SK-N-SH (cell line): ENCODE measurements at regions not wholly inside any gene's neighbourhood (a gene's known extent, or its start where the extent isn't known, plus 50 kb on each side); places are given as distances from the start of the nearest gene placed in this dataset.

Experiments used
- CTCF ChIA-PET: fragments of 300-600, 350-600 bp; formaldehyde crosslinking; extraction: SDS; loops from one replicate; lab custom pipeline; 2021; lab: Yijun Ruan, JAX
- POLR2A ChIA-PET: fragments of 350-600 bp; sonication (Branson Sonifier 250); formaldehyde crosslinking; extraction: SDS; loops from one replicate; lab custom pipeline; 2020; ENCODE audit warnings: antibody characterized with exemption, inconsistent platforms; lab: Yijun Ruan, JAX
- DNase-seq: peaks from one replicate; pipeline ENCODE4 v3.0.0; 2012
- H2AFZ ChIP-seq: fragments of 200-600 bp; sonication (generic); 2 replicates; pipeline ENCODE4 v1.8.1; 2016; ENCODE audit warnings: antibody characterized with exemption, mild to moderate bottlenecking, low read depth
- H3F3A ChIP-seq: fragments of 200-600 bp; sonication (generic); replicated peaks from 2 replicates; pipeline ENCODE3; 2016; ENCODE audit warnings: antibody characterized with exemption, mild to moderate bottlenecking; ENCODE audit not compliant: insufficient read depth
- H3K27ac ChIP-seq, 2 experiments: fragments of 200-500 bp in 1 of 2; fragments of 200-600 bp in 1 of 2; sonication (Bioruptor generic) in 1 of 2; sonication (generic), shearing (Covaris generic) in 1 of 2; 2 replicates each; pipeline versions ENCODE4 v1.5.1 to v1.6.1; 2014 to 2016; ENCODE audit warnings: low read depth in 2 of 2, inconsistent platforms in 1 of 2, low read length in 1 of 2, mild to moderate bottlenecking in 1 of 2, mixed read lengths in 1 of 2
- H3K27me3 ChIP-seq: fragments of 200-600 bp; sonication (generic), shearing (Covaris generic); 2 replicates; pipeline ENCODE4 v1.6.1; 2016; ENCODE audit warnings: mixed run types; ENCODE audit not compliant: insufficient read depth
- H3K36me3 ChIP-seq, 2 experiments: fragments of 200-500 bp in 1 of 2; fragments of 200-600 bp in 1 of 2; sonication (Bioruptor generic) in 1 of 2; sonication (generic) in 1 of 2; replicated peaks in 1 of 2; 2 replicates each; pipeline versions ENCODE3 to v1.5.1; 2014 to 2016; ENCODE audit warnings: low read length in 1 of 2, mild to moderate bottlenecking in 1 of 2; ENCODE audit not compliant: insufficient read depth in 2 of 2, control insufficient read depth in 1 of 2
- H3K4me1 ChIP-seq, 2 experiments: fragments of 200-500 bp in 1 of 2; fragments of 200-600 bp in 1 of 2; sonication (Bioruptor generic) in 1 of 2; sonication (generic), shearing (Covaris generic) in 1 of 2; 2 replicates each; pipeline versions ENCODE4 v1.5.1 to v1.6.1; 2014 to 2016; ENCODE audit warnings: low read depth in 1 of 2, low read length in 1 of 2, mixed run types in 1 of 2; ENCODE audit not compliant: insufficient read depth in 2 of 2, control insufficient read depth in 1 of 2
- H3K4me2 ChIP-seq: fragments of 200-600 bp; sonication (generic), shearing (Covaris generic); 2 replicates; pipeline ENCODE4 v1.6.1; 2017; ENCODE audit warnings: mixed run types
- H3K4me3 ChIP-seq, 2 experiments: fragments of 200-500 bp in 1 of 2; fragments of 200-600 bp in 1 of 2; sonication (Bioruptor generic) in 1 of 2; sonication (generic), shearing (Covaris generic) in 1 of 2; 2 replicates each; pipeline versions ENCODE4 v1.5.1 to v1.8.1; 2014 to 2016; ENCODE audit warnings: low read depth in 2 of 2, inconsistent platforms in 1 of 2, low read length in 1 of 2, mild to moderate bottlenecking in 1 of 2, mixed read lengths in 1 of 2, moderate library complexity in 1 of 2
- H3K79me2 ChIP-seq: fragments of 200-600 bp; sonication (generic); 2 replicates; pipeline ENCODE4 v1.8.1; 2017; ENCODE audit warnings: mild to moderate bottlenecking; ENCODE audit not compliant: insufficient read depth
- H3K9ac ChIP-seq: fragments of 200-600 bp; sonication (generic); 2 replicates; pipeline ENCODE4 v1.6.1; 2017; ENCODE audit warnings: mixed run types
- H3K9me2 ChIP-seq: fragments of 200-600 bp; sonication (generic); 2 replicates; pipeline ENCODE4 v1.6.1; 2017; ENCODE audit warnings: mixed run types
- H3K9me3 ChIP-seq: fragments of 200-600 bp; sonication (generic); 2 replicates; pipeline ENCODE4 v1.6.1; 2017; ENCODE audit warnings: mixed run types, mild to moderate bottlenecking, moderate library complexity
- H4K20me1 ChIP-seq: fragments of 200-600 bp; sonication (generic); 2 replicates; pipeline ENCODE4 v1.6.1; 2017; ENCODE audit warnings: mild to moderate bottlenecking, mixed run types; ENCODE audit not compliant: insufficient read depth
- CHD2 ChIP-seq: fragments of 150-350 bp; IDR thresholded peaks from 2 replicates; pipeline ENCODE4 v1.6.1; 2018; ENCODE audit warnings: low read length; ENCODE audit not compliant: partially characterized antibody
- EP300 ChIP-seq, 2 experiments: IDR thresholded peaks; 2 replicates each; pipeline versions ENCODE4 v1.4.0 to v1.6.1; 2012; ENCODE audit warnings: borderline replicate concordance in 1 of 2, low read depth in 1 of 2, low read length in 1 of 2
- EZH2phosphoT487 ChIP-seq: fragments of 200-600 bp; sonication (generic); IDR thresholded peaks from 2 replicates; pipeline ENCODE4 v1.6.1; 2017; ENCODE audit warnings: low read depth, mixed run types, mild to moderate bottlenecking, antibody characterized with exemption, moderate library complexity, borderline replicate concordance
- FOSL2 ChIP-seq: IDR thresholded peaks from 2 replicates; pipeline ENCODE4 v1.4.0; 2012; ENCODE audit warnings: low read depth, mild to moderate bottlenecking, moderate library complexity, borderline replicate concordance
- FOXJ3 ChIP-seq: sonication (generic); formaldehyde crosslinking; IDR thresholded peaks from 2 replicates; pipeline ENCODE4 v1.5.1; 2020; ENCODE audit warnings: mild to moderate bottlenecking, missing genetic modification reagents
- GABPA ChIP-seq: IDR thresholded peaks from 2 replicates; pipeline ENCODE4 v1.4.0; 2012; ENCODE audit warnings: low read depth, mild to moderate bottlenecking
- NRF1 ChIP-seq: IDR thresholded peaks from 2 replicates; pipeline ENCODE4 v1.6.1; 2012; ENCODE audit warnings: low read depth, mild to moderate bottlenecking, low read length
- POLR2AphosphoS5 ChIP-seq: IDR thresholded peaks from 2 replicates; pipeline ENCODE4 v1.6.1; 2012; ENCODE audit warnings: low read depth, low read length
- RAD21 ChIP-seq: IDR thresholded peaks from 2 replicates; pipeline ENCODE4 v1.6.1; 2012; ENCODE audit warnings: mild to moderate bottlenecking, low read length
- RCOR1 ChIP-seq: fragments of 150-350 bp; IDR thresholded peaks from 2 replicates; pipeline ENCODE4 v1.6.1; 2017; ENCODE audit warnings: antibody characterized with exemption, low read length
- SIN3A ChIP-seq: IDR thresholded peaks from 2 replicates; pipeline ENCODE4 v1.6.1; 2012; ENCODE audit warnings: low read depth, mild to moderate bottlenecking, low read length, moderate library complexity, borderline replicate concordance
- SMC3 ChIP-seq: IDR thresholded peaks from 2 replicates; pipeline ENCODE4 v1.6.1; 2012; ENCODE audit warnings: low read depth, low read length, improper control_type of control experiment
- TCF12 ChIP-seq: IDR thresholded peaks from 2 replicates; pipeline ENCODE4 v1.4.0; 2012
- WGBS: methylation state at CpG from one replicate; pipeline ENCODE4 v1.1.6; 2017; ENCODE audit warnings: low lambda C conversion rate; 5-methylcytosine and 5-hydroxymethylcytosine counted together
- TF ChIP-seq, protein P1 (sequence below): IDR thresholded peaks from 2 replicates; pipeline ENCODE4 v1.4.0; 2012; ENCODE audit warnings: low read depth
- TF ChIP-seq, protein P2 (sequence below): IDR thresholded peaks from 2 replicates; pipeline ENCODE4 v1.4.0; 2012; ENCODE audit warnings: low read depth, borderline replicate concordance
- TF ChIP-seq, protein P3 (sequence below): IDR thresholded peaks from 2 replicates; pipeline ENCODE4 v1.4.0; 2012; ENCODE audit warnings: low read depth, borderline replicate concordance

DNA sequence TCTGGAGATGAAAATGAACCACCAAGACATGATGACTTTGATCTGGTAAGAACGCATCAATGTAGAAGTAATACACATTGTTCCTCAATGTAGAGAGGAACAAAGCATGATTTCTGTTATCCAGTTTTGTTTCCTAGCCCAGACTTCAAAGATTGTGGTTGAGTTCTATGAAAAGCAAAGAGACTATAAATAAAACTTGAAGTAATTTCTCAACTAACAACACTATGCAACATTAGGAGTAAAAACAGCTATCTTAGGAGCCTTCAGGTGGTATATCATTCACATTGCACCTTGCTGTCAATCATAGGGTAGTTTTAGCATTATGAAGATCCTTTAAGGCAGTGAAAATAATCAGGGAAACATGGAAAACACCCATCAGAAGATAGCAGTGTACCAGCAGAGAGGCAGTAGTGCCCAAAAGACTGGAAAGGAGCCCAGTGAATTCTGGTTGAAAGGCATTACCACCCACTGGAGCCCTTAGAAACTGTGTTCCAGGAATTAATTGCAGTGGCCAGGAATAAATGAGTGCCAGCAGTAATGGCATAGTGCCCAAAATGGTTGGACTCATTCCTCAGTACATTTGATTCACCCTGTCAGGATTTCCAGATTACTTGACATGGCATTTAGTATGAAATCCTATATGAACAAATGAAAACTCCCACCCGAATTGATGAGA, 300.7 kb upstream of the CXXC4 start:
- H3K79me2 ChIP-seq = no peaks in the 10 kb centered on the region
- H3K27me3 ChIP-seq = no peaks in the 10 kb centered on the region
- H3K4me3 ChIP-seq = no peak overlapping the region
- no peaks in the 10 kb centered on the region for H3K9me2 ChIP-seq
- H3K27ac ChIP-seq = no peak overlapping the region
- TF ChIP-seq EZH2phosphoT487 (no peak), POLR2AphosphoS5 (no peak), SMC3 (no peak), RAD21 (no peak), SIN3A (no peak), RCOR1 (no peak), GABPA (no peak), FOSL2 (no peak), TCF12 (no peak), NRF1 (no peak)
- TF ChIP-seq, protein P1, sequence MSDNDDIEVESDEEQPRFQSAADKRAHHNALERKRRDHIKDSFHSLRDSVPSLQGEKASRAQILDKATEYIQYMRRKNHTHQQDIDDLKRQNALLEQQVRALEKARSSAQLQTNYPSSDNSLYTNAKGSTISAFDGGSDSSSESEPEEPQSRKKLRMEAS = no peak
- TF ChIP-seq, protein P2, sequence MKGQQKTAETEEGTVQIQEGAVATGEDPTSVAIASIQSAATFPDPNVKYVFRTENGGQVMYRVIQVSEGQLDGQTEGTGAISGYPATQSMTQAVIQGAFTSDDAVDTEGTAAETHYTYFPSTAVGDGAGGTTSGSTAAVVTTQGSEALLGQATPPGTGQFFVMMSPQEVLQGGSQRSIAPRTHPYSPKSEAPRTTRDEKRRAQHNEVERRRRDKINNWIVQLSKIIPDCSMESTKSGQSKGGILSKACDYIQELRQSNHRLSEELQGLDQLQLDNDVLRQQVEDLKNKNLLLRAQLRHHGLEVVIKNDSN = no peak
- TF ChIP-seq, protein P3, sequence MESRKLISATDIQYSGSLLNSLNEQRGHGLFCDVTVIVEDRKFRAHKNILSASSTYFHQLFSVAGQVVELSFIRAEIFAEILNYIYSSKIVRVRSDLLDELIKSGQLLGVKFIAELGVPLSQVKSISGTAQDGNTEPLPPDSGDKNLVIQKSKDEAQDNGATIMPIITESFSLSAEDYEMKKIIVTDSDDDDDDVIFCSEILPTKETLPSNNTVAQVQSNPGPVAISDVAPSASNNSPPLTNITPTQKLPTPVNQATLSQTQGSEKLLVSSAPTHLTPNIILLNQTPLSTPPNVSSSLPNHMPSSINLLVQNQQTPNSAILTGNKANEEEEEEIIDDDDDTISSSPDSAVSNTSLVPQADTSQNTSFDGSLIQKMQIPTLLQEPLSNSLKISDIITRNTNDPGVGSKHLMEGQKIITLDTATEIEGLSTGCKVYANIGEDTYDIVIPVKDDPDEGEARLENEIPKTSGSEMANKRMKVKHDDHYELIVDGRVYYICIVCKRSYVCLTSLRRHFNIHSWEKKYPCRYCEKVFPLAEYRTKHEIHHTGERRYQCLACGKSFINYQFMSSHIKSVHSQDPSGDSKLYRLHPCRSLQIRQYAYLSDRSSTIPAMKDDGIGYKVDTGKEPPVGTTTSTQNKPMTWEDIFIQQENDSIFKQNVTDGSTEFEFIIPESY = no peak
- no peak overlapping the region for H3K9ac ChIP-seq
- no peaks in the 10 kb centered on the region for H3K4me1 ChIP-seq
- WGBS = 2% methylated on average over 2 of the region's 2 CpGs
- no peaks in the 10 kb centered on the region for H3F3A ChIP-seq
- CTCF ChIA-PET = no interaction called here
- no peak overlapping the region for H3K4me2 ChIP-seq
- DNase-seq = no peak
- no peaks in the 10 kb centered on the region for H3K36me3 ChIP-seq
- POLR2A ChIA-PET = no interaction called here
- H4K20me1 ChIP-seq = no peaks in the 10 kb centered on the region
- H2AFZ ChIP-seq = no peak overlapping the region
- H3K9me3 ChIP-seq = no peaks in the 10 kb centered on the region

DNA sequence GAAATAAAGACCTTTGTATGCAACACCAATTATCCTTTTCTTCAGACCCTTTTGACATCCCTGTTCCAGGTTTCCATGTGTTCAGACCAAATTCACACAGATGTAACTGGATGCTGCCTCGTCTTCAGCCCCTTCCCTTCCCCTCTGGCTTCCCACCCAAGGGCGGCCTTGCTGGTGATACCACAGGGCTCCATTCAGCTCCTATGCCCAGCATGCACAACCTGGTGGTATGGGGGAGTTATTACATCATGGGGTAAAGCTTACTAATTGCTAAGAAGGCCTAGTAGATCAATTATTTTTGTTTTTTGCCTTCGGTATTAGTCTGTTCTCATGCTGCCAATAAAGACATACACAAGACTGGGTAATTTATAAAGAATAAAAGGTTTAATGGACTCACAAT, 317.0 kb upstream of the CXXC4 start:
- Histone ChIP-seq H3K4me2 (no peak overlapping the region), H4K20me1 (no peaks in the 10 kb centered on the region), H3F3A (no peaks in the 10 kb centered on the region), H3K9ac (no peak overlapping the region), H3K27ac (no peak overlapping the region), H3K36me3 (no peaks in the 10 kb centered on the region), H3K9me2 (no peaks in the 10 kb centered on the region), H3K4me1 (no peaks in the 10 kb centered on the region), H3K27me3 (no peaks in the 10 kb centered on the region), H2AFZ (no peak overlapping the region), H3K9me3 (no peaks in the 10 kb centered on the region), H3K79me2 (no peaks in the 10 kb centered on the region), H3K4me3 (no peak overlapping the region)
- TF ChIP-seq, protein P2 = no peak
- TF ChIP-seq FOXJ3 (CRISPR knock-in tag) (no peak), CHD2 (no peak), EP300 (IDR thresholded peaks at IDR 0.05; ENCODE audit: borderline replicate concordance in 1 of 2, low read depth in 1 of 2, low read length in 1 of 2) (no peak), SMC3 (no peak)
- TF ChIP-seq, protein P3 = no peak
- ChIA-PET POLR2A (no interaction called here), CTCF (no interaction called here)
- no peak for DNase-seq
- WGBS = 1% methylated on average over 3 of the region's 3 CpGs
